OCI-LY3 (cell line): ENCODE measurements at regions not wholly inside any gene's neighbourhood (a gene's known extent, or its start where the extent isn't known, plus 50 kb on each side); places are given as distances from the start of the nearest gene placed in this dataset.
"Not testable (repeated sequence)": the region's sequence is repeated elsewhere in the genome, so short reads cannot be mapped to it uniquely, and the experiment has no call there.

Experiments
- H2AFZ ChIP-seq: fragments of 200-600, 300-600 bp; shearing (Covaris generic); 2 replicates; pipeline ENCODE4 v1.6.0; 2014; ENCODE audit warnings: antibody characterized with exemption, low read depth, low read length
- H3K27ac ChIP-seq: fragments of 200-600, 300-600 bp; sonication (generic); 2 replicates; pipeline ENCODE4 v1.5.1; 2014; ENCODE audit warnings: mild to moderate bottlenecking, low read length, moderate library complexity, mixed read lengths
- H3K27me3 ChIP-seq: fragments of 200-600, 300-600 bp; sonication (generic); 2 replicates; pipeline ENCODE4 v1.6.1; 2014; ENCODE audit warnings: low read depth, low read length, mixed read lengths
- H3K36me3 ChIP-seq: fragments of 200-600, 300-600 bp; sonication (generic); replicated peaks from 2 replicates; pipeline ENCODE3; 2014; ENCODE audit warnings: low read depth, low read length, mixed read lengths
- H3K4me1 ChIP-seq: fragments of 300-600, 200-600 bp; sonication (generic); 2 replicates; pipeline ENCODE4 v1.6.1; 2014; ENCODE audit warnings: low read length, mixed read lengths
- H3K4me2 ChIP-seq: fragments of 200-600, 300-600 bp; sonication (generic); 2 replicates; pipeline ENCODE4 v1.6.1; 2014; ENCODE audit warnings: low read length, mixed read lengths
- H3K4me3 ChIP-seq: fragments of 300-600, 200-600 bp; sonication (generic); 2 replicates; pipeline ENCODE4 v1.5.1; 2014; ENCODE audit warnings: antibody characterized with exemption, mild to moderate bottlenecking, low read length, moderate library complexity
- H3K79me2 ChIP-seq: fragments of 300-600, 200-600 bp; shearing (Covaris generic); 2 replicates; pipeline ENCODE4 v1.6.1; 2014; ENCODE audit warnings: mild to moderate bottlenecking, low read length, mixed read lengths
- H3K9ac ChIP-seq: fragments of 300-600, 200-600 bp; shearing (Covaris generic); 2 replicates; pipeline ENCODE4 v1.6.0; 2014; ENCODE audit warnings: mild to moderate bottlenecking, low read length, moderate library complexity
- H3K9me3 ChIP-seq: fragments of 200-600, 300-600 bp; shearing (Covaris generic); 2 replicates; pipeline ENCODE4 v1.6.1; 2014; ENCODE audit warnings: low read length, mixed read lengths; ENCODE audit not compliant: insufficient read depth
- H4K20me1 ChIP-seq: fragments of 200-600, 300-600 bp; sonication (generic); 2 replicates; pipeline ENCODE4 v1.6.1; 2016; ENCODE audit warnings: low read length, mixed read lengths; ENCODE audit not compliant: insufficient read depth
- CTCF ChIP-seq: fragments of 200-600, 300-600 bp; sonication (generic); IDR thresholded peaks from 2 replicates; pipeline ENCODE4 v1.5.1; 2014; ENCODE audit warnings: antibody characterized with exemption, low read length, low read depth
- EZH2phosphoT487 ChIP-seq: fragments of 200-600 bp; shearing (Covaris generic); IDR thresholded peaks from 2 replicates; pipeline ENCODE4 v1.6.1; 2018; ENCODE audit warnings: antibody characterized with exemption, mixed run types, low read depth

GRCh38 chr4:13816472-13816871, 188.9 kb upstream of the BOD1L1 start:
- Histone ChIP-seq H3K79me2 (no peaks in the 10 kb centered on the region), H2AFZ (no peak overlapping the region), H3K27ac (no peak overlapping the region), H3K9me3 (no peaks in the 10 kb centered on the region), H3K4me3 (no peak overlapping the region), H3K4me2 (no peak overlapping the region), H3K27me3 (no peaks in the 10 kb centered on the region), H4K20me1 (no peaks in the 10 kb centered on the region), H3K4me1 (no peaks in the 10 kb centered on the region; the same call in 1 of the 2 replicates), H3K36me3 (no peaks in the 10 kb centered on the region), H3K9ac (no peak overlapping the region)
- TF ChIP-seq EZH2phosphoT487 (no peak), CTCF (no peak)

GRCh38 chr4:13821522-13821921, 194.0 kb upstream of the BOD1L1 start:
- Histone ChIP-seq H3K4me2 (no peak overlapping the region), H3K4me3 (no peak overlapping the region), H4K20me1 (no peaks in the 10 kb centered on the region), H2AFZ (no peak overlapping the region), H3K27me3 (no peaks in the 10 kb centered on the region), H3K9me3 (0 out of 2 replicates have a peak, but pooled peaks cover 2% of the 10 kb centered on the region), H3K27ac (no peak overlapping the region), H3K36me3 (no peaks in the 10 kb centered on the region), H3K4me1 (no peaks in the 10 kb centered on the region), H3K79me2 (no peaks in the 10 kb centered on the region), H3K9ac (no peak overlapping the region)
- no peak for TF ChIP-seq EZH2phosphoT487
- no peak for TF ChIP-seq CTCF

GRCh38 chr4:13825822-13826221, 198.3 kb upstream of the BOD1L1 start:
- H3K27ac ChIP-seq, H3K9ac ChIP-seq, H2AFZ ChIP-seq, H3K4me3 ChIP-seq, H4K20me1 ChIP-seq, H3K9me3 ChIP-seq, H3K27me3 ChIP-seq, H3K4me2 ChIP-seq, H3K36me3 ChIP-seq, H3K4me1 ChIP-seq, H3K79me2 ChIP-seq: not testable (repeated sequence)

- H3K9me3 ChIP-seq = 0 out of 2 replicates have a peak, but pooled peaks cover 3% of the 10 kb centered on the region
- no peaks in the 10 kb centered on the region for H4K20me1 ChIP-seq
- H3K27me3 ChIP-seq = no peaks in the 10 kb centered on the region
- H3K36me3 ChIP-seq = no peaks in the 10 kb centered on the region
- H3K4me3 ChIP-seq = no peak overlapping the region
- H3K4me1 ChIP-seq = peaks cover 2% of the 10 kb centered on the region; the same call in 1 of the 2 replicates
- no peak overlapping the region for H3K4me2 ChIP-seq
- H2AFZ ChIP-seq = no peak overlapping the region
- no peak overlapping the region for H3K27ac ChIP-seq
- H3K79me2 ChIP-seq = no peaks in the 10 kb centered on the region
- TF ChIP-seq EZH2phosphoT487 (no peak), CTCF (no peak)
- no peak overlapping the region for H3K9ac ChIP-seq
These were observed 201.9 kb upstream of the BOD1L1 start for GRCh38 chr4:13829457-13829856.

- no peak overlapping the region for H2AFZ ChIP-seq
- H3K79me2 ChIP-seq = no peaks in the 10 kb centered on the region
- no peak overlapping the region for H3K9ac ChIP-seq
- H3K4me1 ChIP-seq = peaks cover 4% of the 10 kb centered on the region; the same call in 1 of the 2 replicates
- H3K27me3 ChIP-seq = no peaks in the 10 kb centered on the region
- TF ChIP-seq CTCF (no peak), EZH2phosphoT487 (no peak)
- H3K36me3 ChIP-seq = no peaks in the 10 kb centered on the region
- no peak overlapping the region for H3K4me3 ChIP-seq
- H4K20me1 ChIP-seq = no peaks in the 10 kb centered on the region
- no peak overlapping the region for H3K4me2 ChIP-seq
- 0 out of 2 replicates have a peak, but pooled peaks cover 3% of the 10 kb centered on the region for H3K9me3 ChIP-seq
- H3K27ac ChIP-seq = no peak overlapping the region
These were observed 202.9 kb upstream of the BOD1L1 start for GRCh38 chr4:13830449-13830848.
